ENCODE measurements at regions not wholly inside any gene's neighbourhood (a gene's known extent, or its start where the extent isn't known, plus 50 kb on each side); places are given as distances from the start of the nearest gene placed in this dataset.

DNA sequence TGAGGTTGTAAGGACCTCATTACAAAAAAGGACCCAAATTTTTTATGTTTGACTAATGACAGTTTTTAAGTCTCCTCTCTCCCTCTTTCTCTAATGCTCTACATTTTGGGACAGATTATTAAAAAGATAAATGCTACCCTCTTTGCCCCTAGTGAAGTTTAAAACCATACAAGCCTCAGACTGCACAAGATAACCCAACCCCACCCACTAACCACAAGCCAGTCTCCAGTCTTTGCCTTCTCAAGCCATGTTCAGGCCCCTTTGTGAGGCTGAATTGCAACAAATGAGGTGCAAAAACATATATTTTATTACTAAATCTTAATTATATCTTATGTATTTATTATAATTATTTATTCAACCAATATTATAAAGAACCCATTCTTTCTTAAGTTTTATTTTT is 597.2 kb upstream of the BRINP3 start:
- in situ Hi-C loops (cut with MboI), result loop anchor here (10.0 kb wide), 1 partner anchor 800 kb away; no protein-coding TSS in a partner anchor
- Histone ChIP-seq H3K9me3 (replicated peaks; ENCODE audit: control insufficient read depth, insufficient read depth, low read depth, low read length) (no peaks in the 10 kb centered on the region; the same call in 1 of the 2 replicates), H3K4me1 (replicated peaks in 1 of 2; ENCODE audit: control insufficient read depth in 2 of 2, insufficient read depth in 2 of 2, low read length in 2 of 2) (no peaks in the 10 kb centered on the region), H3K9ac (ENCODE audit: insufficient read depth in 1 of 2, low read depth in 2 of 2, low read length in 2 of 2) (no peak overlapping the region), H2AFZ (ENCODE audit: low read depth, low read length) (no peak overlapping the region), H3K79me2 (ENCODE audit: control insufficient read depth, insufficient read depth, low read length) (no peaks in the 10 kb centered on the region), H3K27me3 (ENCODE audit: control insufficient read depth in 2 of 2, insufficient read depth in 2 of 2, low read length in 2 of 2) (no peaks in the 10 kb centered on the region), H3K4me3 (no peak overlapping the region), H3K4me2 (ENCODE audit: insufficient read depth, low read length) (no peak overlapping the region), H3K9me1 (ENCODE audit: control insufficient read depth, insufficient read depth, low read length) (no peaks in the 10 kb centered on the region), H3K36me3 (ENCODE audit: control insufficient read depth, insufficient read depth, low read length) (no peaks in the 10 kb centered on the region), H4K20me1 (replicated peaks; ENCODE audit: control insufficient read depth, insufficient read depth, low read length) (no peaks in the 10 kb centered on the region), H3K27ac (ENCODE audit: extremely low read depth, low read depth, low read length) (no peak overlapping the region)
- ChIA-PET POLR2A (no interaction called here), CTCF (ENCODE audit: low intra/inter-chr PET ratio) (no interaction called here)
- intact Hi-C loops (cut with micrococcal nuclease), result no loop called here
- BruUV-seq (replicated peaks), result no TSS peak
- DNase-seq (ENCODE audit: extremely low read depth in 1 of 4, low spot score in 3 of 4), result peak in 1 of 4 experiments; percentile 14
- no peak for FAIRE-seq
- ATAC-seq, result no peak
- TF ChIP-seq SMARCE1 (IDR thresholded peaks at IDR 0.05) (no peak), ARID2 (IDR thresholded peaks at IDR 0.05) (no peak), ZNF134 (CRISPR knock-in tag; conservative IDR thresholded peaks at IDR 0.05) (no peak), ZNF316 (IDR thresholded peaks at IDR 0.05) (no peak), POLR2H (tag; IDR thresholded peaks at IDR 0.05; ENCODE audit: low read depth) (no peak), HDAC1 (IDR thresholded peaks at IDR 0.05) (no peak), HNRNPK (IDR thresholded peaks at IDR 0.05; ENCODE audit: low read depth, low read length, poor library complexity, severe bottlenecking) (no peak), E2F3 (CRISPR knock-in tag; IDR thresholded peaks at IDR 0.05) (no peak), MITF (IDR thresholded peaks at IDR 0.05) (no peak), SIN3A (IDR thresholded peaks at IDR 0.05; ENCODE audit: borderline replicate concordance in 2 of 2, control insufficient read depth in 1 of 2, low read depth in 2 of 2, low read length in 2 of 2) (no peak), SNRNP70 (optimal IDR thresholded peaks at IDR 0.05; ENCODE audit: low read depth, low read length) (no peak), ZNF830 (CRISPR knock-in tag; IDR thresholded peaks at IDR 0.05) (no peak), JUNB (CRISPR knock-in tag; conservative IDR thresholded peaks at IDR 0.05) (no peak), HNRNPLL (IDR thresholded peaks at IDR 0.05; ENCODE audit: low read depth, low read length, poor library complexity, severe bottlenecking) (no peak)
